Astrocyte (in vitro differentiated cells and primary cell): ENCODE measurements at regions not wholly inside any gene's neighbourhood (a gene's known extent, or its start where the extent isn't known, plus 50 kb on each side); places are given as distances from the start of the nearest gene placed in this dataset.

Experiments used
- DNase-seq: peaks from one replicate; pipeline ENCODE4 v3.0.0-alpha.2; 2010; ENCODE audit warnings: low read depth
- FAIRE-seq: peaks from 2 replicates; lab custom pipeline; 2011; peaks lifted over from hg19 to GRCh38; lab: Jason Lieb, UNC
- H2AFZ ChIP-seq: 2 replicates; pipeline ENCODE4 v1.6.0; 2012; ENCODE audit warnings: low read depth, low read length, inconsistent platforms
- H3K27ac ChIP-seq: 2 replicates; pipeline ENCODE4 v1.5.1; 2011; ENCODE audit warnings: low read depth, low read length, inconsistent platforms
- H3K27me3 ChIP-seq: 2 replicates; pipeline ENCODE4 v1.6.0; 2011; ENCODE audit warnings: low read length, inconsistent platforms; ENCODE audit not compliant: insufficient read depth
- H3K36me3 ChIP-seq: 2 replicates; pipeline ENCODE4 v1.5.1; 2011; ENCODE audit warnings: low read length, inconsistent platforms; ENCODE audit not compliant: insufficient read depth
- H3K4me1 ChIP-seq: 2 replicates; pipeline ENCODE4 v1.5.1; 2011; ENCODE audit warnings: low read length, inconsistent platforms; ENCODE audit not compliant: insufficient read depth
- H3K4me2 ChIP-seq: 2 replicates; pipeline ENCODE4 v1.6.0; 2012; ENCODE audit warnings: low read length, inconsistent platforms
- H3K4me3 ChIP-seq: 2 replicates; pipeline ENCODE4 v1.5.1; 2011; ENCODE audit warnings: low read depth, mild to moderate bottlenecking, low read length, inconsistent platforms; ENCODE audit not compliant: insufficient read depth
- H3K79me2 ChIP-seq: 2 replicates; pipeline ENCODE4 v1.6.0; 2012; ENCODE audit warnings: mild to moderate bottlenecking, low read length, inconsistent platforms; ENCODE audit not compliant: insufficient read depth
- H3K9ac ChIP-seq: 2 replicates; pipeline ENCODE4 v1.6.0; 2012; ENCODE audit warnings: mild to moderate bottlenecking, low read length, inconsistent platforms
- H3K9me3 ChIP-seq: 2 replicates; pipeline ENCODE4 v1.5.1; 2012; ENCODE audit warnings: low read depth, mild to moderate bottlenecking, low read length, inconsistent platforms; ENCODE audit not compliant: insufficient read depth
- H4K20me1 ChIP-seq: 2 replicates; pipeline ENCODE4 v1.6.0; 2012; ENCODE audit warnings: low read length, inconsistent platforms; ENCODE audit not compliant: insufficient read depth
- H3K27ac Mint-ChIP-seq: one replicate; pipeline ENCODE4 v1.8.0; 2021; ENCODE audit warnings: mild to moderate bottlenecking, mixed read lengths; ENCODE audit not compliant: unreplicated experiment
- H3K27me3 Mint-ChIP-seq: one replicate; pipeline ENCODE4 v1.8.0; 2021; ENCODE audit warnings: low read depth, mixed read lengths; ENCODE audit not compliant: unreplicated experiment
- H3K36me3 Mint-ChIP-seq: one replicate; pipeline ENCODE4 v1.8.0; 2021; ENCODE audit warnings: low read depth, mixed read lengths; ENCODE audit not compliant: unreplicated experiment
- H3K4me1 Mint-ChIP-seq: one replicate; pipeline ENCODE4 v1.8.0; 2021; ENCODE audit warnings: low read depth, mixed read lengths; ENCODE audit not compliant: unreplicated experiment
- H3K4me3 Mint-ChIP-seq: one replicate; pipeline ENCODE4 v1.8.0; 2021; ENCODE audit warnings: mild to moderate bottlenecking, moderate library complexity, mixed read lengths; ENCODE audit not compliant: unreplicated experiment
- H3K9me3 Mint-ChIP-seq: one replicate; pipeline ENCODE4 v1.8.0; 2021; ENCODE audit warnings: mild to moderate bottlenecking, mixed read lengths; ENCODE audit not compliant: unreplicated experiment
- EZH2 ChIP-seq: IDR thresholded peaks from 2 replicates; pipeline ENCODE4 v1.6.1; 2012; ENCODE audit warnings: mild to moderate bottlenecking, low read length, inconsistent platforms; ENCODE audit not compliant: insufficient read depth
- TF ChIP-seq, protein P1 (sequence below): IDR thresholded peaks from 2 replicates; pipeline ENCODE4 v1.5.1; 2011; ENCODE audit warnings: low read depth, mild to moderate bottlenecking, inconsistent platforms, low read length, moderate library complexity; ENCODE audit not compliant: insufficient read depth

DNA sequence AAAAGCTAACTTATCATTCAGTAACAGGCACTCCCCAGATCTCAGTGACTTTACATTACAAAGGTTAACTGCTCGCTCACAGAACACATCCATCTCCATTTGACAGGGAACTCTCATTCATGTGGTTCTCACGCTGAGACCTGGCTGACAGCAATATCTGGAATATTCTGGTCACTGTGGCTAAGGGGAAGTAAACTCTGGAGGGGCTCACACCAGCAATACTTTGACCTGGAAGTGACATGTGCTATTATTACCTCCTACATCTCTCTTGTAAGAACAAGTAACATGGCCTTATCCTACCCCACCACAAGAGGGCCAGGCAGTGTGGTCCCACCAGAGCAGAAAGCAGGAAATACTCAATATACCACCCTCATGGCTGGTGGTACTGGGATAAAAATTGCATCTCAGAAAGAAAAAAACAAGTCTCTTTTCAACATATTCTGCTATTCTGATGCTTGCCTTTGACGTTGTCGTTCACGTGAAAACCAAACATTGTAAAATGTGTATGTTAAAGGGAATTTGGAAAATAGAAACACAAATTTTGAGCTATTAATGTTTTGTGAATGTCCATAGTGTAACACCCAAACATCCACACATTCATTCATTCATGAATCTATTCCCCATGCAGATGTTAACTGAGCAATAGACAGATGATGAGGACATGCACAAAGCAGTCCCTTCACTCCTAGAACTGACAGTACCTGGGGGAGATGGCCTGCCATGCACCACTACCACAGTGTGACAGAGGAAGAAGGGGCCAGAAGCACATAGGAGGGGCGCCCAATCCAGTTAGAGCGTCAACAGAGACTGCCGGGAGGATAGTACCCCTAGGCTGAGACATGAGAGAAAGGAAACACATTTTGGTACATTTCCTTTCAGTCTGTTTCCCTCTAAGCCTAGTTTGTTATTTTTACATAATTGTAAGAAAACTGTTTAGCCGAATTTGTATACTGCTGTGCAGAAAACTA, 166.0 kb upstream of the SP4 start:
- no peaks in the 10 kb centered on the region for H3K9me3 Mint-ChIP-seq
- no peak overlapping the region for H3K4me3 ChIP-seq
- H2AFZ ChIP-seq: no peak overlapping the region
- no peak overlapping the region for H3K27ac Mint-ChIP-seq
- TF ChIP-seq EZH2: no peak
- TF ChIP-seq, protein P1, sequence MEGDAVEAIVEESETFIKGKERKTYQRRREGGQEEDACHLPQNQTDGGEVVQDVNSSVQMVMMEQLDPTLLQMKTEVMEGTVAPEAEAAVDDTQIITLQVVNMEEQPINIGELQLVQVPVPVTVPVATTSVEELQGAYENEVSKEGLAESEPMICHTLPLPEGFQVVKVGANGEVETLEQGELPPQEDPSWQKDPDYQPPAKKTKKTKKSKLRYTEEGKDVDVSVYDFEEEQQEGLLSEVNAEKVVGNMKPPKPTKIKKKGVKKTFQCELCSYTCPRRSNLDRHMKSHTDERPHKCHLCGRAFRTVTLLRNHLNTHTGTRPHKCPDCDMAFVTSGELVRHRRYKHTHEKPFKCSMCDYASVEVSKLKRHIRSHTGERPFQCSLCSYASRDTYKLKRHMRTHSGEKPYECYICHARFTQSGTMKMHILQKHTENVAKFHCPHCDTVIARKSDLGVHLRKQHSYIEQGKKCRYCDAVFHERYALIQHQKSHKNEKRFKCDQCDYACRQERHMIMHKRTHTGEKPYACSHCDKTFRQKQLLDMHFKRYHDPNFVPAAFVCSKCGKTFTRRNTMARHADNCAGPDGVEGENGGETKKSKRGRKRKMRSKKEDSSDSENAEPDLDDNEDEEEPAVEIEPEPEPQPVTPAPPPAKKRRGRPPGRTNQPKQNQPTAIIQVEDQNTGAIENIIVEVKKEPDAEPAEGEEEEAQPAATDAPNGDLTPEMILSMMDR: peak; percentile 32
- DNase-seq (peak; percentile 6), FAIRE-seq (no peak)
- H3K27me3 Mint-ChIP-seq: no peaks in the 10 kb centered on the region
- H3K36me3 Mint-ChIP-seq: no peaks in the 10 kb centered on the region
- no peak overlapping the region for H3K27ac ChIP-seq
- no peaks in the 10 kb centered on the region for H3K4me1 ChIP-seq
- H3K9me3 ChIP-seq: no peaks in the 10 kb centered on the region
- H3K79me2 ChIP-seq: no peaks in the 10 kb centered on the region
- no peaks in the 10 kb centered on the region for H3K27me3 ChIP-seq
- no peak overlapping the region for H3K4me2 ChIP-seq
- H3K9ac ChIP-seq: no peak overlapping the region
- no peaks in the 10 kb centered on the region for H4K20me1 ChIP-seq
- no peak overlapping the region for H3K4me3 Mint-ChIP-seq
- H3K36me3 ChIP-seq: no peaks in the 10 kb centered on the region
- H3K4me1 Mint-ChIP-seq: no peaks in the 10 kb centered on the region

DNA sequence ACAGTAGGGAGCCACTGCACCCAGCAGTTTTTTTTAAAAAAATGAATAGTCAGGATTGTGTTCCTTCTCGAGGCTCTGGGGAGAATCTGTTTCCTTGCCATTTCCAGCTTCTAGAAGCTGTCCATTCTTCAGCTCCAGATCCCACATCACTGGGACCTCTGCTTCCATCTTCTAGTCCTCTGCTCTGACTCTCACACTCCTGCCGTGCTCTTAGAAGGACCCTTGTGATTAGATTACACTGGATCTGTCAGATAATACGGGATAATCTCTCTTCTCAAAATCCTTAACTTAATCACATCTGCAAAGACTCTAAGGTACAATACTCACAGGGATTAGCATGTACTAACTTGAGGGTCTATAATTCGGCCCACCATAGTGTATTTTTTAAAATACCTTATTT, 158.9 kb upstream of the SP4 start:
- Mint-ChIP-seq H3K36me3 (no peaks in the 10 kb centered on the region), H3K27me3 (no peaks in the 10 kb centered on the region), H3K9me3 (no peaks in the 10 kb centered on the region), H3K27ac (no peak overlapping the region), H3K4me1 (no peaks in the 10 kb centered on the region), H3K4me3 (no peak overlapping the region)
- Histone ChIP-seq H3K4me2 (no peak overlapping the region), H2AFZ (no peak overlapping the region), H4K20me1 (no peaks in the 10 kb centered on the region), H3K9me3 (no peaks in the 10 kb centered on the region), H3K79me2 (no peaks in the 10 kb centered on the region), H3K27ac (no peak overlapping the region), H3K4me1 (no peaks in the 10 kb centered on the region), H3K9ac (no peak overlapping the region), H3K4me3 (no peak overlapping the region), H3K27me3 (no peaks in the 10 kb centered on the region), H3K36me3 (no peaks in the 10 kb centered on the region)
- DNase-seq (no peak), FAIRE-seq (no peak)
- no peak for TF ChIP-seq EZH2
- TF ChIP-seq, protein P1: no peak
